Immature natural killer cell (primary cell): ENCODE measurements at regions not wholly inside any gene's neighbourhood (a gene's known extent, or its start where the extent isn't known, plus 50 kb on each side); places are given as distances from the start of the nearest gene placed in this dataset.

Source experiments
- DNase-seq, 3 donors: peaks; one replicate each; pipeline ENCODE4 v3.0.0; 2022; ENCODE audit warnings: mixed read lengths in 1 of 3
- H3K27ac Mint-ChIP-seq, 6 donors: one replicate each; pipeline ENCODE4 v1.8.0; 2020; ENCODE audit warnings: mixed read lengths in 6 of 6, mild to moderate bottlenecking in 5 of 6, inconsistent platforms in 4 of 6, moderate library complexity in 3 of 6
- H3K27me3 Mint-ChIP-seq, 3 donors: one replicate each; pipeline ENCODE4 v1.8.0; 2020 to 2021; ENCODE audit warnings: low read depth in 3 of 3, mild to moderate bottlenecking in 3 of 3, mixed read lengths in 3 of 3, moderate library complexity in 3 of 3, inconsistent platforms in 1 of 3
- H3K36me3 Mint-ChIP-seq, 3 donors: one replicate each; pipeline ENCODE4 v1.8.0; 2020; ENCODE audit warnings: mixed read lengths in 3 of 3, inconsistent platforms in 2 of 3, mild to moderate bottlenecking in 2 of 3
- H3K4me1 Mint-ChIP-seq, 2 donors: one replicate each; pipeline ENCODE4 v1.8.0; 2020; ENCODE audit warnings: inconsistent platforms in 2 of 2, mild to moderate bottlenecking in 2 of 2, mixed read lengths in 2 of 2, moderate library complexity in 1 of 2
- H3K4me3 Mint-ChIP-seq, 5 donors: one replicate each; pipeline ENCODE4 v1.8.0; 2020; ENCODE audit warnings: mild to moderate bottlenecking in 5 of 5, mixed read lengths in 5 of 5, inconsistent platforms in 3 of 5, moderate library complexity in 3 of 5
- H3K9me3 Mint-ChIP-seq, 6 donors: one replicate each; pipeline ENCODE4 v1.8.0; 2020; ENCODE audit warnings: mild to moderate bottlenecking in 6 of 6, mixed read lengths in 6 of 6, inconsistent platforms in 4 of 6, moderate library complexity in 3 of 6

GRCh38 chr17:13442361-13442760 lies 159.4 kb downstream of the HS3ST3A1 start:
- DNase-seq, result no peak
- no peaks in the 10 kb centered on the region for H3K36me3 Mint-ChIP-seq
- H3K27ac Mint-ChIP-seq, result no peak overlapping the region
- H3K9me3 Mint-ChIP-seq, result peaks cover 0 to 5% (median 0%) of the 10 kb centered on the region in 6 donors
- H3K4me1 Mint-ChIP-seq, result no peaks in the 10 kb centered on the region
- no peak overlapping the region for H3K4me3 Mint-ChIP-seq
- peaks cover 0 to 1% (median 0%) of the 10 kb centered on the region in 3 donors for H3K27me3 Mint-ChIP-seq

GRCh38 chr17:13441873-13442272 lies 159.9 kb downstream of the HS3ST3A1 start:
- peaks cover 0 to 1% (median 0%) of the 10 kb centered on the region in 3 donors for H3K27me3 Mint-ChIP-seq
- no peak for DNase-seq
- H3K27ac Mint-ChIP-seq, result no peak overlapping the region
- H3K9me3 Mint-ChIP-seq, result peaks cover 0 to 5% (median under 1%) of the 10 kb centered on the region in 6 donors
- H3K4me1 Mint-ChIP-seq, result no peaks in the 10 kb centered on the region
- no peak overlapping the region for H3K4me3 Mint-ChIP-seq
- no peaks in the 10 kb centered on the region for H3K36me3 Mint-ChIP-seq

GRCh38 chr17:13437966-13438779 lies 163.6 kb downstream of the HS3ST3A1 start:
- Mint-ChIP-seq H3K4me3 (no peak overlapping the region), H3K27me3 (peaks cover 0 to 2% (median 1%) of the 10 kb centered on the region in 3 donors), H3K9me3 (peaks cover 0 to 10% (median 2%) of the 10 kb centered on the region in 6 donors), H3K4me1 (no peaks in the 10 kb centered on the region), H3K27ac (no peak overlapping the region), H3K36me3 (no peaks in the 10 kb centered on the region)
- no peak for DNase-seq

GRCh38 chr17:13435230-13435629 lies 166.5 kb downstream of the HS3ST3A1 start:
- DNase-seq, result no peak
- Mint-ChIP-seq H3K27me3 (peaks cover 0 to 5% (median 1%) of the 10 kb centered on the region in 3 donors), H3K4me3 (no peak overlapping the region), H3K9me3 (peaks cover 0 to 10% (median 2%) of the 10 kb centered on the region in 6 donors), H3K27ac (no peak overlapping the region), H3K36me3 (no peaks in the 10 kb centered on the region), H3K4me1 (no peaks in the 10 kb centered on the region)

- Mint-ChIP-seq H3K27me3 (peaks cover 0 to 3% (median 0%) of the 10 kb centered on the region in 3 donors), H3K4me1 (no peaks in the 10 kb centered on the region), H3K4me3 (no peak overlapping the region), H3K27ac (no peak overlapping the region), H3K9me3 (peaks cover 0 to 3% (median 0%) of the 10 kb centered on the region in 6 donors), H3K36me3 (no peaks in the 10 kb centered on the region)
- no peak for DNase-seq
Observed at GRCh38 chr17:13429201-13429600, 172.5 kb downstream of the HS3ST3A1 start.

- no peak for DNase-seq
- Mint-ChIP-seq H3K9me3 (peaks cover 0 to 2% (median 0%) of the 10 kb centered on the region in 6 donors), H3K27me3 (peaks cover 0 to 3% (median 0%) of the 10 kb centered on the region in 3 donors), H3K4me3 (no peak overlapping the region), H3K36me3 (no peaks in the 10 kb centered on the region), H3K27ac (no peak overlapping the region), H3K4me1 (no peaks in the 10 kb centered on the region)
Observed at GRCh38 chr17:13428611-13429042, 173.1 kb downstream of the HS3ST3A1 start.

GRCh38 chr17:13426991-13427390 lies 174.7 kb downstream of the HS3ST3A1 start:
- H3K9me3 Mint-ChIP-seq, result no peaks in the 10 kb centered on the region
- no peaks in the 10 kb centered on the region for H3K36me3 Mint-ChIP-seq
- no peaks in the 10 kb centered on the region for H3K4me1 Mint-ChIP-seq

GRCh38 chr17:13425390-13425789 lies 176.3 kb downstream of the HS3ST3A1 start:
- H3K9me3 Mint-ChIP-seq, result no peaks in the 10 kb centered on the region
- no peaks in the 10 kb centered on the region for H3K4me1 Mint-ChIP-seq
- no peak for DNase-seq
- H3K4me3 Mint-ChIP-seq, result no peak overlapping the region
- H3K27ac Mint-ChIP-seq, result no peak overlapping the region
- H3K36me3 Mint-ChIP-seq, result no peaks in the 10 kb centered on the region
- H3K27me3 Mint-ChIP-seq, result peaks cover 0 to 3% (median 0%) of the 10 kb centered on the region in 3 donors

More at GRCh38 chr17:13426991-13427390, 174.7 kb downstream of the HS3ST3A1 start:
- H3K27ac Mint-ChIP-seq, result no peak overlapping the region
- no peak overlapping the region for H3K4me3 Mint-ChIP-seq
- no peak for DNase-seq
- no peaks in the 10 kb centered on the region for H3K27me3 Mint-ChIP-seq

- Mint-ChIP-seq H3K27ac (no peak overlapping the region), H3K9me3 (no peaks in the 10 kb centered on the region), H3K27me3 (peaks cover 0 to 7% (median 0%) of the 10 kb centered on the region in 3 donors), H3K4me1 (no peaks in the 10 kb centered on the region), H3K36me3 (no peaks in the 10 kb centered on the region), H3K4me3 (no peak overlapping the region)
- DNase-seq, result no peak
Observed at GRCh38 chr17:13421581-13422130, 180.1 kb downstream of the HS3ST3A1 start.

GRCh38 chr17:13420878-13421277 lies 180.9 kb downstream of the HS3ST3A1 start:
- Mint-ChIP-seq H3K27me3 (peaks cover 0 to 7% (median 0%) of the 10 kb centered on the region in 3 donors), H3K36me3 (no peaks in the 10 kb centered on the region)

GRCh38 chr17:13420418-13420826 lies 181.3 kb downstream of the HS3ST3A1 start:
- Mint-ChIP-seq H3K27ac (no peak overlapping the region), H3K4me1 (no peaks in the 10 kb centered on the region), H3K4me3 (no peak overlapping the region)

More at GRCh38 chr17:13420878-13421277, 180.9 kb downstream of the HS3ST3A1 start:
- no peak overlapping the region for H3K27ac Mint-ChIP-seq
- H3K4me3 Mint-ChIP-seq, result no peak overlapping the region
- no peaks in the 10 kb centered on the region for H3K4me1 Mint-ChIP-seq
- no peaks in the 10 kb centered on the region for H3K9me3 Mint-ChIP-seq
- no peak for DNase-seq

GRCh38 chr17:13419676-13420075 lies 182.1 kb downstream of the HS3ST3A1 start:
- Mint-ChIP-seq H3K27ac (no peak overlapping the region), H3K4me3 (no peak overlapping the region), H3K9me3 (no peaks in the 10 kb centered on the region), H3K4me1 (no peaks in the 10 kb centered on the region), H3K27me3 (peaks cover 0 to 7% (median 0%) of the 10 kb centered on the region in 3 donors), H3K36me3 (no peaks in the 10 kb centered on the region)
- DNase-seq, result no peak

More at GRCh38 chr17:13420418-13420826, 181.3 kb downstream of the HS3ST3A1 start:
- DNase-seq, result no peak
- no peaks in the 10 kb centered on the region for H3K9me3 Mint-ChIP-seq
- peaks cover 0 to 7% (median 0%) of the 10 kb centered on the region in 3 donors for H3K27me3 Mint-ChIP-seq
- no peaks in the 10 kb centered on the region for H3K36me3 Mint-ChIP-seq

GRCh38 chr17:13418891-13419290 lies 182.8 kb downstream of the HS3ST3A1 start:
- Mint-ChIP-seq H3K36me3 (no peaks in the 10 kb centered on the region), H3K4me3 (no peak overlapping the region)

GRCh38 chr17:13417381-13417950 lies 184.3 kb downstream of the HS3ST3A1 start:
- no peaks in the 10 kb centered on the region for H3K4me1 Mint-ChIP-seq
- H3K36me3 Mint-ChIP-seq, result no peaks in the 10 kb centered on the region
- no peak overlapping the region for H3K27ac Mint-ChIP-seq
- DNase-seq, result no peak
- H3K9me3 Mint-ChIP-seq, result peaks cover 0 to 4% (median 0%) of the 10 kb centered on the region in 6 donors
- H3K27me3 Mint-ChIP-seq, result peaks cover 0 to 7% (median 0%) of the 10 kb centered on the region in 3 donors
- no peak overlapping the region for H3K4me3 Mint-ChIP-seq

More at GRCh38 chr17:13418891-13419290, 182.8 kb downstream of the HS3ST3A1 start:
- H3K4me1 Mint-ChIP-seq, result no peaks in the 10 kb centered on the region
- DNase-seq, result no peak
- no peaks in the 10 kb centered on the region for H3K9me3 Mint-ChIP-seq
- no peak overlapping the region for H3K27ac Mint-ChIP-seq
- H3K27me3 Mint-ChIP-seq, result peaks cover 0 to 7% (median 0%) of the 10 kb centered on the region in 3 donors
